ENCODE measurements at regions not wholly inside any gene's neighbourhood (a gene's known extent, or its start where the extent isn't known, plus 50 kb on each side); places are given as distances from the start of the nearest gene placed in this dataset.

DNA sequence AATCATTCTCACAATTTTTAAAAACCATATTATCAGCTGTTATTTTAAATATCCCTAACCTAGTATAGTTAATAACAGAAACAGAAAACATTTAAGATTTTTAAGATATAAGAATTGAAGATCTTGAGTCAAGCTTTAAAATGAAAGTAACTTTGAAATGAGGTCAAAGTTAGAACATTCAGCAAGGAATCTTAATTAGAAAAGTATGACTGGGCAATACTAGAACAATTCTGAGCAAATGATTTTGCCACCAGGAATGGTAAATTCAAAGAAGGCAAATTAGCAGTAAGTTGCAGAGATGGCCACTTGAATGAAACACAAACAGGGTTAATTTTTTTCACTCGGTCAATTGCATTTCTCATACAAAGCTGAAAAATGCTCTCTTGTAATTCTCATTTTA, 117.9 kb downstream of the NXNL2 start:
- TF ChIP-seq POLR2A (IDR thresholded peaks at IDR 0.05; ENCODE audit: low read depth, low read length): no peak
- TF ChIP-seq SPI1 (IDR thresholded peaks at IDR 0.05; ENCODE audit: low read depth, low read length): no peak
- no peak for TF ChIP-seq POLR2AphosphoS5 (IDR thresholded peaks at IDR 0.05; ENCODE audit: low read depth, low read length)

Measured in GM12891 (cell line).